Midbrain (tissue), 1 donor: ENCODE measurements at regions not wholly inside any gene's neighbourhood (a gene's known extent, or its start where the extent isn't known, plus 50 kb on each side); places are given as distances from the start of the nearest gene placed in this dataset.
A peak's percentile ranks its signal among the peaks of the same experiment; 100 is the strongest.
"Not testable (repeated sequence)": the region's sequence is repeated elsewhere in the genome, so short reads cannot be mapped to it uniquely, and the experiment has no call there.

ENCODE experiments used
- DNase-seq: peaks from one replicate; lab custom pipeline; 2025; lab: John Stamatoyannopoulos, UW

DNA sequence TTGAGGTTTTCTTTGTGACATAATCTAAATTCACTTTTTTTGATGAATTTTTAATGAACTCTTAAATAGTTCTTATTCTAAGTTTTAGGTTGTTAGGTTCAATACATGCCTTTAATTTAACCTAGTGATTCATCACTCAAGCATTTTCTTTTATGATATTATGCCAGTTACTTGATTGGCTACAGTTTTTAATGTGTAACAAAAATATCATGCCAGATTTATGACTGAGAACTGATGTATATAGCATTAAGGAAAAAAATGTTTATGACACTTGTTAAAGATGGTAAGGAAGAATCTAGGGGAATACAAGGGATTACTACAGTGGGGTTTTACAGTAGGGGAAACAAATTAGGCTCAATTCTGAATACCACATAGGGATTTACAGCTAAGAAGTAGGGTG is 103.1 kb downstream of the VGLL3 start:
- DNase-seq = no peak

- DNase-seq = no peak
Observed at GRCh38 chr3:86880066-86880465, 110.9 kb downstream of the VGLL3 start.

DNA sequence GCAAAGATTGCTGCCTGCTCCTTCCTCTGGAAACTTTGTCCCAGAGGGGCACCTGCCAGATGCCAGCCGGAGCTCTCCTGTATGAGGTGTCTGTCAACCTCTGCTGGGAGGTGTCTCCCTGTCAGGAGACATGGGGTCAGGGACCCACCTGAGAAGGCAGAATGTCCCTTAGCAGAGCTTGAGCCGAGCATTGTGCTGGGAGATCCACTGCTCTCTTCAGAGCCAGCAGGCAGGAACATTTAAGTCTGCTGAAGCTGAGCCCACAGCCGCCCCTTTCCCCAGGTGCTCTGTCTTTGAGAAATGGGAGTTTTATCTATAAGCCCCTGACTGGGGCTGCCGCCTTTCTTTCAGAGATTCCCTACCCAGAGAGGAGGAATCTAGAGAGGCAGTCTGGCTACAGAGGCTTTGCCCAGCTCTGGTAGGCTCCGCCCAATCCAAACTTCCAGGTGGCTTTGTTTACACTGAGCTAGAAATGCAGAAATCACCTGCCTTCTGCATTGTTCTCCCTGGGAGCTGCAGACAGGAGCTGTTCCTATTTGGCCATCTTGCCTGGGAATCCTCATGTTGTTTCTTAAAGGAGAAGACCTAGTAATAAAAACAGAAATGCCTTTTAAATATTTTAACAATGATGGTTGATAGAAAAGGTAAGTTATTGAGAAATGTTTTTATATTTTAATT is 114.3 kb downstream of the VGLL3 start:
- DNase-seq = not testable (repeated sequence)

GRCh38 chr3:86874790-86875189 is 116.2 kb downstream of the VGLL3 start:
- not testable (repeated sequence) for DNase-seq

- no peak for DNase-seq
Observed at GRCh38 chr3:86869566-86869965, 121.4 kb downstream of the VGLL3 start.

- DNase-seq = no peak
Observed at GRCh38 chr3:86867982-86868381, 123.0 kb downstream of the VGLL3 start.

DNA sequence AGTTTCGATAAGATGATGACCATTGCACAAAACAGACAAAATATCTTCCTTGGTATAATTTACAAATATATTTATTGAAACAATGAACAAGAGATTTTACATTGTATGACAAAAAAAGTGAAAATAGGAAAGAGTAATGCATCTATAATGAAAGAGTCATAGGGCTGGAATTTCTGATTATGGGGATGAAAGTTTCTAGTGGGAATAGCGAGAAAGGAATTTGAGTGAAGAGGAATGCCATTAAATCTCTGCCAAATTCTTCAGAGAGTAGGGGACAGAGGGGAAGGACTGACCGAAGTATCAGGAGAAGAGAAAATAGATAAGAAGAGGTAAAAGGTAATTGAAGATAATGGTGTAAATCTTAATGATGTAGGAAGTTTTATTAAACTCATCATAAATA is 125.4 kb downstream of the VGLL3 start:
- DNase-seq = no peak

DNA sequence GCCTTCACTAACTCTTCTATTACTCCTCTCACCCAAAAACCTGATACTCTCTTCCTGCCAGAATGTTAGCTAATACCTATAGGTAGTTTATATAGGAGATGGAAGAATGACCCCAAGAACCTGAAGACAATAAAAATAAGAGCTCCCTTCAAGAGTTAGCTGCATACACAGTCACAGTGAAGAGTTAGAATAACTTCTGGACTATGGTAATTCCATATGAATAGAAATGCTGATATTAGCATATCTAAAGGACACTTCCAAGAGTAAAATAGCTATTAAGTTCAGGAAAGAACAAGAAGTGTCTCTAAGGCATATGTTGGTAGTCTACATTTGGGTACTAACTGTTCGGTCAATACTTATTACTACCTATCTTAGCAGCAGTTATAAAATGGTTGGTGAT is 134.2 kb downstream of the VGLL3 start:
- DNase-seq = no peak

GRCh38 chr3:86849991-86850390 is 141.0 kb downstream of the VGLL3 start:
- DNase-seq = no peak

DNA sequence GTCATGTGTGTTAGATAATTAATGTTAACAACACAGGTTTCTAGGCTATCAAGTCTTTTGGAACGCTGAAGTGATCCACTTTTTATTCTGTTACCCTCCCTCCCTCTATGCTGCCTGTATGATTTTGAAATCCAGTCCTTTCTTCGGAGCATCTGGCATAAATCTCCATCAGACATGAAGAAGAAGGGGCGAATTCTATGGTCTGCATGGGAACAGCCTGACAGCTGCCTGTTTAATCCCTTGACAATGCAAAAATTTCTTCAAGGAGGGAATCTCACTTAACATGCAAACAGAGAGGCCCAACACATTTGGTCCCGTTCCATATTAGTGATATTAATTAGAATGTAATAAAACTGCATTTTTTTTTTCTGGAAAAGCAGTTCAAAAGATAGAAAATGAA is 145.2 kb downstream of the VGLL3 start:
- DNase-seq = no peak

GRCh38 chr3:86838927-86839326 is 152.0 kb downstream of the VGLL3 start:
- no peak for DNase-seq

GRCh38 chr3:86837871-86838270 is 153.1 kb downstream of the VGLL3 start:
- no peak for DNase-seq

- DNase-seq = no peak
Observed at GRCh38 chr3:86830566-86830965, 160.4 kb downstream of the VGLL3 start.

GRCh38 chr3:86828751-86829150 is 162.2 kb downstream of the VGLL3 start:
- DNase-seq = no peak

- DNase-seq = not testable (repeated sequence)
Observed at GRCh38 chr3:86827582-86827981, 163.4 kb downstream of the VGLL3 start.

DNA sequence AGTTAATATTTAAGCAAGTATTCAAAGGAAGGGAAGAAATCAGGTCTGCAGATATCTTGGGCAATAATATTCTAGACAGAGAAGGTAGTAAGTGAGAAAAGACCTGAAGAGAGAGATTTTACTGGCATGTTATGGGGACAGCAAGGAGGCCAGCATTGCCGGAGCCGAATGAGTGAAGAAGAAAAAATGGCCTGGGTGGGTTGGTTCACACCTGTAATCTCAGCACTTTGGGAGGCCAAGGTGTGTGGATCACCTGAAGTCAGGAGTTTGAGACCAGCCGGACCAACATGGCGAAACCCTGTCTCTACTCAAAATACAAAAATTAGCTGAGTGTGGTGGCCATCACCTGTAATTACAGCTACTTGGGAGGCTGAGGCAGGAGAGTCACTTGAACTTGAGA is 164.7 kb downstream of the VGLL3 start:
- DNase-seq = no peak

DNA sequence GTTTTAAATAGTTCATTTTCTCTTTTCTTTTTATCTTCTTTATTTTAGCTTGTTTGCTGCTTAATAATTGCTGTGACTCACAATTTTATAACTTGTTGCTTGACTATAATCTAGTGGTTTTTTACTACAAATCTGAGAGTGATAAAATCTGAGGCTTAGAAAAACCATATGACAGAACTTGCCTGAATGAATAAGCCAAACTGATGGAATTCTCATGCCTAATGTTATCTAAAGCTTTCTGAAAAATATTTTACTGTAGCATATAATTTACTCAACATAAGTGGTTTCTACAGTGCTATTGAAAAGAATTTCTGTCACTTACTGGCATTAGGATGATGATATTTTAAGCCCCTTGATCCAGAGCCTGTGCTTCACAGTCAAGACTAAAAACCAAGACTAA is 175.1 kb downstream of the VGLL3 start:
- DNase-seq = no peak

DNA sequence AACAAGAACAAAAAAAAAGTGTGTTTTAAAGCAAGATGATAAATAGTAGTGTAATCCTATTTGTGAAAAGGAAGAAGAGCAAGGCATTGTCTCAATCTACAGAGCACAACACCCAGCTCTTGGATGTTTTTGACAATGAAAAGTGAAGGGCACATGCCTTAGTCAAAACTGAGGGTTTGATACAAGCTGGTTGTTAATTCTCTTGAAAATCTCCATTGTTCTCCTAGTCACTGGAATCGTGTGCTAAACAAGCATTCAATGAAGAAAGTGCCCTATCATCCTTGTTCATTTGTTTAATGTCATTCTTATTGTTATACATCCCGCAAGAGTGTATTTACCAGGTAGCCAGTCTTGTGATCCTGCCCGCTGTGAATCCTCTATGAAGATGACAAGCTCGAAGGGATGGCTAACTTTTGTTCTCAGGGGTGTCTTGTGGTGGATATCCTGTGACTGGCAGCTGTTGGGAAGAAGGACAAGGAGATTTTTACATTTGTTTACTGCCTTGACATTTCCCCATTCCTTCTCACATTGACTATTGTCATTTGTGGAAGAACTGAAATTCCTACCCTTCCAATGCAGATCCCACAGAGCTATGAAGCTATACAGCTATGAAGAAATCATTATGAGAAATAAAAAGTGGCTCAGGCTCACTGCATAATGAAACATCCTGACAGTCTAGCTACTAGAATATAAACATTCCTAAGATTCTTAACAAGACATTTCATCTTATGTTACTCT is 175.9 kb downstream of the VGLL3 start:
- DNase-seq = no peak

DNA sequence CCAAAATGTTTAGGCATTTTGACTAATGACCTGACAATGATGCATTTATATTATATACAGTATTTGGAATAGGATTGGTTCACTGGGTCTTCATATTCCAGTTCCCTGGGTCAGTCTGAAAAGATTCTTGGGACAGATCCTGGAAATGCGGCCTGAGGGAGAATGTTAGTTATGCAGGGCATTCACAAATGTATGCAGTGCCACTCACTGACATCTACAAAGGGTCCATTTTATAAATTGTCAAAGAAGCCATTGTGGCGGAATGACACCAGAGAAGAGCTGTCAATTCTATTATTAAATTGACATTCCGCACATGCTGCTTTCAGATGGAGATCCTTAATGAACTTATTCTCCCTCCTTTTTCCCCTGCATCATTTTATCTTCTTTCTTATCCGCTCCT is 176.6 kb downstream of the VGLL3 start:
- DNase-seq = peak; percentile 62

GRCh38 chr3:86801921-86802320 is 189.0 kb downstream of the VGLL3 start:
- no peak for DNase-seq

DNA sequence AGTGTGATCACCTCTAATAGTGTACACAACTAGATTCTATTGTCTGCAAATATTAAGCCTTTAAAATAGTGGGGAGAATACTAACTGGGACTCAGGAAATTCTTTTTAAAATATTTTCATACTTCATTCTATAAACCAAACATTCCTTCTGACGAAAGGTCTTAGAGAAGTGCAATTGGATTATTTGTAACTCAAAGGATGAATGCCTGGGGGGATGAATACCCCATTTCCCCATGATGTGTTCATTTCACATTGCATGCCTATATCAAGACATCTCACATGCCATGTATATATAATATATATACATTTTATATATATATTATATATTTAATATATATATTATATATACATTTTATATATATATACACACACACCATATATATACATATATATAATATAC is 189.9 kb downstream of the VGLL3 start:
- DNase-seq = no peak

DNA sequence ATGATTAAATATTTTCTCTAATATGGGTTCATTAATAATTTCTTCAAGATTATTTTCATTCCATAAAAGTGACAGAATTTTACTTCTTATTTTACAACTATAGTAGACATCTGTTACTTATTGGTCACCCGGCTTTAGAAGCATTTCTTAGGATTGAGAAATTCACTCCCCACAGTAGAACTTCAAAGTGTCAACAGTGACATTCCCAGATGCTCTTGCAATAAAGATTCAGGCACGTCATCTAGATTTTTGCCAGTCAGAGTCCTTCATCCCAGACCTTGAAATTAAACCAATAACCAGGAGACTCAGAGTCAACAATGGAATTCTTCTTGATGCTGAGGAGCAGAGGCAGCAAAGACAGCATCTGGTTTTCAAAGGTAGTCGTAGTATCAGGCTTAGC is 190.8 kb downstream of the VGLL3 start:
- no peak for DNase-seq

DNA sequence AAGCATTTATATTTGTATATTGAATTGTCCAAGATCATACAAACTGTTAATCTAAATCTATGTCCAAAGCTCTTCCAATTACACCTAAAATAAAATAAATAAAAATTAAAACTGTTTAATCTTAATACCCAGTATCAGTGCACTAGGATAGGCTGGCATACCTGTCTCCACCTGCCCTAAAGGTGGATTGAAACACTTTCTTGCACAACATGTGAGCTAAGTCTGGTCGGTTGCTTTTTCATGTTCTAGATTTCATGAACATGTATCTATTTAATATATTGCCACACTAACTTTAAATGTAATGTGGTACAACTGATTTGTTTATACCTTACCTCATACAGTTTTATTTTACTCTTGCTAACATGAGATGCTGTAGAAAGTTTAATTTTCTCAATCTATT is 193.0 kb downstream of the VGLL3 start:
- no peak for DNase-seq
